GM10248 (cell line): ENCODE measurements at regions not wholly inside any gene's neighbourhood (a gene's known extent, or its start where the extent isn't known, plus 50 kb on each side); places are given as distances from the start of the nearest gene placed in this dataset.

ENCODE experiments used
- CTCF ChIA-PET: fragments of 300-600 bp; sonication (Branson Sonifier 250); formaldehyde crosslinking; extraction: SDS; loops from one replicate; lab custom pipeline; 2021; ENCODE audit warnings: antibody characterized with exemption; lab: Yijun Ruan, JAX
- POLR2A ChIA-PET: fragments of 350-650 bp; sonication (Branson Sonifier 250); formaldehyde crosslinking; extraction: SDS; loops from one replicate; lab custom pipeline; 2020; ENCODE audit warnings: antibody characterized with exemption; lab: Yijun Ruan, JAX
- DNase-seq: peaks from one replicate; pipeline ENCODE4 v3.0.0; 2012; ENCODE audit errors: extremely low spot score
- TF ChIP-seq, protein P1 (sequence below): IDR thresholded peaks from 2 replicates; pipeline ENCODE4 v1.5.1; 2012; ENCODE audit warnings: mild to moderate bottlenecking, low read depth; ENCODE audit errors: extremely low read depth, missing control alignments, control extremely low read depth

DNA sequence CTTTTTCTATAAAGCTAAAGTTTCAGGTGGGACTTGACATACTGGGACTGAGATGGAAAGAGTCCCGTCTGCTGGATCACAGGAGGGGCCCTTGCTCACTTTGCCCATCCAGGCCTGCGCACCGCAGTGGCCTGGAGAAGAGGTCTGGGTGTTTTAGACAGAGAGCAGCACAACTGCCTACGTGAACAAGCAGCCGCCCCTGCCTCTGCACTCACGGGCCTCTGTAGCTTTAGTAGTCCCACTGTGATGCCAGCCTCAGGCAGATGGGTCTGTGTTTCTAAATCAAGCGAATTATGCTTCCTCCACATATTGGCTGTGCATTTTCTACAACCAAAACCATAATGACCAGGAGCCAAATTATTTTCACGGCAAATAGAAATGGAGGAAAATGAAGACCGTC, 184.8 kb upstream of the FOXQ1 start:
- TF ChIP-seq, protein P1, sequence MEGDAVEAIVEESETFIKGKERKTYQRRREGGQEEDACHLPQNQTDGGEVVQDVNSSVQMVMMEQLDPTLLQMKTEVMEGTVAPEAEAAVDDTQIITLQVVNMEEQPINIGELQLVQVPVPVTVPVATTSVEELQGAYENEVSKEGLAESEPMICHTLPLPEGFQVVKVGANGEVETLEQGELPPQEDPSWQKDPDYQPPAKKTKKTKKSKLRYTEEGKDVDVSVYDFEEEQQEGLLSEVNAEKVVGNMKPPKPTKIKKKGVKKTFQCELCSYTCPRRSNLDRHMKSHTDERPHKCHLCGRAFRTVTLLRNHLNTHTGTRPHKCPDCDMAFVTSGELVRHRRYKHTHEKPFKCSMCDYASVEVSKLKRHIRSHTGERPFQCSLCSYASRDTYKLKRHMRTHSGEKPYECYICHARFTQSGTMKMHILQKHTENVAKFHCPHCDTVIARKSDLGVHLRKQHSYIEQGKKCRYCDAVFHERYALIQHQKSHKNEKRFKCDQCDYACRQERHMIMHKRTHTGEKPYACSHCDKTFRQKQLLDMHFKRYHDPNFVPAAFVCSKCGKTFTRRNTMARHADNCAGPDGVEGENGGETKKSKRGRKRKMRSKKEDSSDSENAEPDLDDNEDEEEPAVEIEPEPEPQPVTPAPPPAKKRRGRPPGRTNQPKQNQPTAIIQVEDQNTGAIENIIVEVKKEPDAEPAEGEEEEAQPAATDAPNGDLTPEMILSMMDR = no peak
- ChIA-PET POLR2A (no interaction called here), CTCF (no interaction called here)
- DNase-seq = no peak

GRCh38 chr6:1126036-1126435, 185.9 kb upstream of the FOXQ1 start:
- ChIA-PET CTCF (no interaction called here), POLR2A (interaction anchor here (0.7 kb wide), 1 partner anchor 136 kb away, joined by 11 read pairs; no protein-coding TSS in a partner anchor)
- TF ChIP-seq, protein P1 = no peak
- DNase-seq = no peak

DNA sequence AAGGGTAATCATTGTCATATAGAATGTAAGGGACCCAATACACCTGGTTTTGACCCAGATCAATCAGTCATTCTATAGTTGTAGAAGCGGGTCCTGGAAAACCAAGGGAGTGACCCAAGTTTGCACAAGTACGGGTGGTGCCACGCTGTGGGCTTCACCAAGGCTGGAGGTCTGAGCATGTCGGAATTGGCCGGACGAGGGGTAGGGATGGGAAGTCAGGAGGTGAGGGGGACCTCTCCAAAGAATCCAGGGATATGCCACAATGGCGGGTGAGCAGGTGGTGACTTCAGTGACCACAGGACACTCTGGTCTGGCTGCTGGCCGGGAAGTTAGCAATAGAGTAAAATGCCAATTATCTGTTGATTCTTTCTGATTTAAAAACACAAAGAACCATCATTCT, 186.6 kb upstream of the FOXQ1 start:
- POLR2A ChIA-PET = no interaction called here
- DNase-seq = no peak
- CTCF ChIA-PET = no interaction called here
- TF ChIP-seq, protein P1 = no peak

- TF ChIP-seq, protein P1 = no peak
- ChIA-PET POLR2A (no interaction called here), CTCF (no interaction called here)
- no peak for DNase-seq
Observed at GRCh38 chr6:1124885-1125284, 187.0 kb upstream of the FOXQ1 start.

DNA sequence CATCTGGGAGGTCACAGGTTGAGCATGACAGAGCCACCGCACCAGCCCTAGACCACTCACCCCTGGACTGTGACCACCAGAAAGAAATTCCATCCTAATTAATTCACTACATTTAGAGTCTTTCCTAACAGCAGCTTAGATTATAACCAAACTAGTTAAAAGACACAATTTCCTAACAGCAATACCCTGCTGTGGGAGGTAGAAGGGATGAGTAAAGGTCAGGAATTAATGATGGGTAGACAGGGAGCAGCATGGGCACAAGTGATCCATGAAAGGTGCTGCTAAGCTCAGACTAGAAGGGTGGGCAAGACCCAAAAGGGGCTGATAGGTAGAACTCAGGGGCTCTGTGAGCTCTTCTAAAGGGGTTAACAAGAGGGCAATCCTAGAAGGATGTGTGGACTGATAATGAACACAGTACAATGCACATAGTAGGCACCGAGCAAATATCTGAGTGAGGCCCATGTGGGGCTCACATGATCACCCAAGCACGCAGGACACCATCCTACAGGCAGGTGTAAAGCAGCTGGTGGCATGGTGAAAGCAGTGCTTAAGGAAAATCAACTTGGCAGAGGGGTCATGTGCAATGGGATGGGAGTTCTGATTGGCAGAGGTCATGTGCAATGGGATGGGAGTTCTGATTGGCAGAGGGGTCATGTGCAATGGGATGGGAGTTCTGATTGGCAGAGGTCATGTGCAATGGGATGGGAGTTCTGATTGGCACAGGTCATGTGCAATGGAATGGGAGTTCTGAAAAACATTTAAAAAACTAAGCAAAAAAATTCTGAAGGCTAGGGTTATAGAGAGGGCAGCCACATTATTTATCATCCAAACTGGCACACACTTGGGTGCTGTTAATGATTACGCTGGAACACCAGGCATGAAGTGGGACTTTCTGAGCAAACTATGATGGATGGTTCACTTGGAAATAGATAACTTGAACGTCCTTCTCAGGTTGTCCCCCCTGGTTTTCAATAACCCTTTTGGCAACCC, 188.2 kb upstream of the FOXQ1 start:
- ChIA-PET CTCF (no interaction called here), POLR2A (no interaction called here)

GRCh38 chr6:1122083-1122482, 189.8 kb upstream of the FOXQ1 start:
- no peak for DNase-seq

More for the DNA sequence above, 188.2 kb upstream of the FOXQ1 start:
- no peak for DNase-seq
- TF ChIP-seq, protein P1 = no peak

More at GRCh38 chr6:1122083-1122482, 189.8 kb upstream of the FOXQ1 start:
- POLR2A ChIA-PET = no interaction called here
- TF ChIP-seq, protein P1 = no peak
- CTCF ChIA-PET = no interaction called here
